ENCODE measurements at regions not wholly inside any gene's neighbourhood (a gene's known extent, or its start where the extent isn't known, plus 50 kb on each side); places are given as distances from the start of the nearest gene placed in this dataset.

- no peaks in the 10 kb centered on the region for H4K20me1 ChIP-seq
- no peaks in the 10 kb centered on the region for H3K4me1 ChIP-seq
- no peak overlapping the region for H3K4me3 ChIP-seq
- no peak overlapping the region for H3K9ac ChIP-seq
- H3K36me3 ChIP-seq, result peaks cover 0 to 43% (median 14%) of the 10 kb centered on the region in 11 experiments; a peak in 13 of 22 replicates
- no peak overlapping the region for H3K27ac ChIP-seq
- H3K27me3 ChIP-seq, result no peaks in the 10 kb centered on the region
- no peak overlapping the region for H3K4me2 ChIP-seq
- H3K9me3 ChIP-seq (replicated peaks in 1 of 11), result peaks cover 44 to 80% (median 65%) of the 10 kb centered on the region in 11 experiments
- no peak for TF ChIP-seq Cebpa-rat (IDR thresholded peaks at IDR 0.05)
Observed at GRCh38 chr9:91114450-91114849, 247.3 kb downstream of the AUH start.

- TF ChIP-seq Cebpa-rat (IDR thresholded peaks at IDR 0.05), result no peak
- Histone ChIP-seq H3K4me3 (no peak overlapping the region), H3K27ac (no peak overlapping the region), H3K9me3 (replicated peaks in 1 of 11) (peaks cover 27 to 63% (median 47%) of the 10 kb centered on the region in 11 experiments), H3K4me1 (no peaks in the 10 kb centered on the region), H3K27me3 (no peaks in the 10 kb centered on the region), H3K36me3 (peaks cover 0 to 29% (median 0%) of the 10 kb centered on the region in 11 experiments; a peak in 10 of 22 replicates), H3K9ac (no peak overlapping the region), H4K20me1 (no peaks in the 10 kb centered on the region), H3K4me2 (no peak overlapping the region)
Observed at GRCh38 chr9:91116211-91116610, 245.5 kb downstream of the AUH start.

GRCh38 chr9:91116711-91117110 lies 245.0 kb downstream of the AUH start:
- no peaks in the 10 kb centered on the region for H4K20me1 ChIP-seq
- peaks cover 0 to 24% (median 0%) of the 10 kb centered on the region in 11 experiments; a peak in 8 of 22 replicates for H3K36me3 ChIP-seq
- H3K27me3 ChIP-seq, result no peaks in the 10 kb centered on the region
- no peak for TF ChIP-seq Cebpa-rat (IDR thresholded peaks at IDR 0.05)
- no peak overlapping the region for H3K4me2 ChIP-seq
- H3K9me3 ChIP-seq (replicated peaks in 1 of 11), result peaks cover 23 to 59% (median 46%) of the 10 kb centered on the region in 11 experiments
- H3K4me3 ChIP-seq, result no peak overlapping the region
- no peak overlapping the region for H3K27ac ChIP-seq
- H3K9ac ChIP-seq, result no peak overlapping the region
- H3K4me1 ChIP-seq, result no peaks in the 10 kb centered on the region

- H3K4me1 ChIP-seq, result no peaks in the 10 kb centered on the region
- peaks cover 23 to 59% (median 46%) of the 10 kb centered on the region in 11 experiments for H3K9me3 ChIP-seq (replicated peaks in 1 of 11)
- no peak overlapping the region for H3K9ac ChIP-seq
- peaks cover 0 to 17% (median 0%) of the 10 kb centered on the region in 11 experiments; a peak in 5 of 22 replicates for H3K36me3 ChIP-seq
- no peak overlapping the region for H3K4me3 ChIP-seq
- no peak overlapping the region for H3K27ac ChIP-seq
- H4K20me1 ChIP-seq, result no peaks in the 10 kb centered on the region
- no peak overlapping the region for H3K4me2 ChIP-seq
- TF ChIP-seq Cebpa-rat (IDR thresholded peaks at IDR 0.05), result no peak
- H3K27me3 ChIP-seq, result no peaks in the 10 kb centered on the region
Observed at GRCh38 chr9:91117474-91117891, 244.2 kb downstream of the AUH start.

- no peak for TF ChIP-seq Cebpa-rat (IDR thresholded peaks at IDR 0.05)
- no peak overlapping the region for H3K4me3 ChIP-seq
- no peaks in the 10 kb centered on the region for H4K20me1 ChIP-seq
- no peak overlapping the region for H3K27ac ChIP-seq
- no peaks in the 10 kb centered on the region for H3K4me1 ChIP-seq
- no peak overlapping the region for H3K4me2 ChIP-seq
- H3K9ac ChIP-seq, result no peak overlapping the region
- peaks cover 0 to 18% (median 0%) of the 10 kb centered on the region in 11 experiments; a peak in 5 of 22 replicates for H3K36me3 ChIP-seq
- peaks cover 21 to 59% (median 46%) of the 10 kb centered on the region in 11 experiments for H3K9me3 ChIP-seq (replicated peaks in 1 of 11)
- H3K27me3 ChIP-seq, result no peaks in the 10 kb centered on the region
Observed at GRCh38 chr9:91117959-91118703, 243.6 kb downstream of the AUH start.

- H4K20me1 ChIP-seq, result no peaks in the 10 kb centered on the region
- H3K9ac ChIP-seq, result no peak overlapping the region
- peaks cover 0 to 23% (median 0%) of the 10 kb centered on the region in 11 experiments; a peak in 5 of 22 replicates for H3K36me3 ChIP-seq
- no peak overlapping the region for H3K27ac ChIP-seq
- H3K9me3 ChIP-seq (replicated peaks in 1 of 11), result peaks cover 27 to 59% (median 47%) of the 10 kb centered on the region in 11 experiments
- H3K27me3 ChIP-seq, result no peaks in the 10 kb centered on the region
- TF ChIP-seq Cebpa-rat (IDR thresholded peaks at IDR 0.05), result no peak
- H3K4me2 ChIP-seq, result no peak overlapping the region
- H3K4me1 ChIP-seq, result no peaks in the 10 kb centered on the region
- H3K4me3 ChIP-seq, result no peak overlapping the region
Observed at GRCh38 chr9:91118704-91119025, 243.1 kb downstream of the AUH start.

GRCh38 chr9:91119142-91119541 lies 242.6 kb downstream of the AUH start:
- peaks cover 0 to 24% (median 0%) of the 10 kb centered on the region in 11 experiments; a peak in 5 of 22 replicates for H3K36me3 ChIP-seq
- H4K20me1 ChIP-seq, result no peaks in the 10 kb centered on the region
- no peak overlapping the region for H3K4me3 ChIP-seq
- no peaks in the 10 kb centered on the region for H3K27me3 ChIP-seq
- H3K4me2 ChIP-seq, result no peak overlapping the region
- no peak overlapping the region for H3K9ac ChIP-seq
- H3K27ac ChIP-seq, result no peak overlapping the region
- H3K4me1 ChIP-seq, result no peaks in the 10 kb centered on the region
- H3K9me3 ChIP-seq (replicated peaks in 1 of 11), result peaks cover 32 to 59% (median 47%) of the 10 kb centered on the region in 11 experiments
- no peak for TF ChIP-seq Cebpa-rat (IDR thresholded peaks at IDR 0.05)

GRCh38 chr9:91119679-91120078 lies 242.0 kb downstream of the AUH start:
- H3K4me1 ChIP-seq, result no peaks in the 10 kb centered on the region
- H3K9me3 ChIP-seq (replicated peaks in 1 of 11), result peaks cover 37 to 59% (median 49%) of the 10 kb centered on the region in 11 experiments
- H3K27ac ChIP-seq, result no peak overlapping the region
- H4K20me1 ChIP-seq, result no peaks in the 10 kb centered on the region
- H3K4me2 ChIP-seq, result no peak overlapping the region
- no peaks in the 10 kb centered on the region for H3K27me3 ChIP-seq
- peaks cover 0 to 24% (median 0%) of the 10 kb centered on the region in 11 experiments; a peak in 5 of 22 replicates for H3K36me3 ChIP-seq
- TF ChIP-seq Cebpa-rat (IDR thresholded peaks at IDR 0.05), result no peak
- H3K9ac ChIP-seq, result no peak overlapping the region
- H3K4me3 ChIP-seq, result no peak overlapping the region

GRCh38 chr9:91120200-91120599 lies 241.5 kb downstream of the AUH start:
- Histone ChIP-seq H3K9ac (no peak overlapping the region), H3K4me3 (no peak overlapping the region), H3K27ac (no peak overlapping the region), H3K4me1 (no peaks in the 10 kb centered on the region), H4K20me1 (no peaks in the 10 kb centered on the region), H3K36me3 (peaks cover 0 to 27% (median 0%) of the 10 kb centered on the region in 11 experiments; a peak in 6 of 22 replicates), H3K9me3 (replicated peaks in 1 of 11) (peaks cover 40 to 63% (median 52%) of the 10 kb centered on the region in 11 experiments), H3K27me3 (no peaks in the 10 kb centered on the region), H3K4me2 (no peak overlapping the region)
- TF ChIP-seq Cebpa-rat (IDR thresholded peaks at IDR 0.05), result no peak

GRCh38 chr9:91122755-91123154 lies 239.0 kb downstream of the AUH start:
- no peak overlapping the region for H3K4me2 ChIP-seq
- no peak overlapping the region for H3K9ac ChIP-seq
- no peak overlapping the region for H3K4me3 ChIP-seq
- H3K36me3 ChIP-seq, result peaks cover 0 to 32% (median 6%) of the 10 kb centered on the region in 11 experiments; a peak in 10 of 22 replicates
- peaks cover 37 to 62% (median 54%) of the 10 kb centered on the region in 11 experiments for H3K9me3 ChIP-seq (replicated peaks in 1 of 11)
- H3K27me3 ChIP-seq, result no peaks in the 10 kb centered on the region
- H3K27ac ChIP-seq, result no peak overlapping the region
- H4K20me1 ChIP-seq, result no peaks in the 10 kb centered on the region
- no peaks in the 10 kb centered on the region for H3K4me1 ChIP-seq
- no peak for TF ChIP-seq Cebpa-rat (IDR thresholded peaks at IDR 0.05)
